Coronary artery (tissue), 2 donors: ENCODE measurements at regions not wholly inside any gene's neighbourhood (a gene's known extent, or its start where the extent isn't known, plus 50 kb on each side); places are given as distances from the start of the nearest gene placed in this dataset.

Experiments used
- DNase-seq: peaks from one replicate; pipeline ENCODE4 v3.0.0-alpha.2; 2017; ENCODE audit warnings: low spot score
- H3K27ac ChIP-seq, 2 donors: fragments of 200-600 bp; sonication (generic); one replicate each; pipeline ENCODE4 v1.5.1; 2016 to 2019
- H3K4me3 ChIP-seq: fragments of 200-600 bp; sonication (generic); 2 replicates; pipeline ENCODE4 v1.5.1; 2016; ENCODE audit warnings: mild to moderate bottlenecking, moderate library complexity
- CTCF ChIP-seq: fragments of 200-600 bp; sonication (generic); IDR thresholded peaks from one replicate; pipeline ENCODE4 v1.5.1; 2019; ENCODE audit warnings: antibody characterized with exemption

GRCh38 chr2:183283209-183283608, 159.0 kb downstream of the NUP35 start:
- Histone ChIP-seq H3K4me3 (no peak overlapping the region), H3K27ac (no peak overlapping the region)
- DNase-seq: no peak
- no peak for TF ChIP-seq CTCF

- no peak for DNase-seq
- H3K4me3 ChIP-seq: no peak overlapping the region
- TF ChIP-seq CTCF: no peak
- H3K27ac ChIP-seq: no peak overlapping the region
Observed at GRCh38 chr2:183284606-183285005, 160.4 kb downstream of the NUP35 start.

GRCh38 chr2:183291436-183291835, 167.2 kb downstream of the NUP35 start:
- no peak overlapping the region for H3K27ac ChIP-seq
- no peak for TF ChIP-seq CTCF
- H3K4me3 ChIP-seq: no peak overlapping the region
- no peak for DNase-seq

- no peak for DNase-seq
- Histone ChIP-seq H3K4me3 (no peak overlapping the region), H3K27ac (no peak overlapping the region)
- TF ChIP-seq CTCF: no peak
Observed at GRCh38 chr2:183292028-183292427, 167.8 kb downstream of the NUP35 start.

- TF ChIP-seq CTCF: no peak
- H3K27ac ChIP-seq: no peak overlapping the region
- no peak overlapping the region for H3K4me3 ChIP-seq
- no peak for DNase-seq
Observed at GRCh38 chr2:183339311-183339710, 215.1 kb downstream of the NUP35 start.

GRCh38 chr2:183341057-183341456, 216.8 kb downstream of the NUP35 start:
- no peak for TF ChIP-seq CTCF

GRCh38 chr2:183347969-183348368, 223.7 kb downstream of the NUP35 start:
- no peak overlapping the region for H3K4me3 ChIP-seq
- TF ChIP-seq CTCF: no peak

More at GRCh38 chr2:183341057-183341456, 216.8 kb downstream of the NUP35 start:
- Histone ChIP-seq H3K4me3 (no peak overlapping the region), H3K27ac (no peak overlapping the region)
- DNase-seq: no peak

More at GRCh38 chr2:183347969-183348368, 223.7 kb downstream of the NUP35 start:
- no peak overlapping the region for H3K27ac ChIP-seq
- no peak for DNase-seq
